ENCODE measurements at regions not wholly inside any gene's neighbourhood (a gene's known extent, or its start where the extent isn't known, plus 50 kb on each side); places are given as distances from the start of the nearest gene placed in this dataset.

- no peaks in the 10 kb centered on the region for H3K36me3 ChIP-seq (ENCODE audit: control insufficient read depth, insufficient read depth, low read length)
- no peak for DNase-seq (ENCODE audit: extremely low read depth, insufficient read length)
- H3K27me3 ChIP-seq (replicated peaks; ENCODE audit: control insufficient read depth, insufficient read depth, low read length), result no peaks in the 10 kb centered on the region
- no peak for TF ChIP-seq CTCF (IDR thresholded peaks at IDR 0.05; ENCODE audit: insufficient read depth, low read length, poor library complexity, severe bottlenecking)
- no peak overlapping the region for H3K4me3 ChIP-seq (replicated peaks; ENCODE audit: low read depth, low read length)
Observed at GRCh38 chr2:207244971-207245925, 79.5 kb upstream of the KLF7 start.

GRCh38 chr2:207248702-207249377, 83.1 kb upstream of the KLF7 start:
- TF ChIP-seq CTCF (IDR thresholded peaks at IDR 0.05; ENCODE audit: insufficient read depth, low read length, poor library complexity, severe bottlenecking), result no peak
- no peak for DNase-seq (ENCODE audit: extremely low read depth, insufficient read length)
- Histone ChIP-seq H3K4me3 (replicated peaks; ENCODE audit: low read depth, low read length) (no peak overlapping the region), H3K27me3 (replicated peaks; ENCODE audit: control insufficient read depth, insufficient read depth, low read length) (no peaks in the 10 kb centered on the region), H3K36me3 (ENCODE audit: control insufficient read depth, insufficient read depth, low read length) (no peaks in the 10 kb centered on the region)

GRCh38 chr2:207251022-207251421, 85.3 kb upstream of the KLF7 start:
- DNase-seq (ENCODE audit: extremely low read depth, insufficient read length), result no peak
- H3K36me3 ChIP-seq (ENCODE audit: control insufficient read depth, insufficient read depth, low read length), result no peaks in the 10 kb centered on the region

GRCh38 chr2:207251573-207252192, 85.9 kb upstream of the KLF7 start:
- H3K4me3 ChIP-seq (replicated peaks; ENCODE audit: low read depth, low read length), result no peak overlapping the region
- no peak for TF ChIP-seq CTCF (IDR thresholded peaks at IDR 0.05; ENCODE audit: insufficient read depth, low read length, poor library complexity, severe bottlenecking)
- H3K36me3 ChIP-seq (ENCODE audit: control insufficient read depth, insufficient read depth, low read length), result no peaks in the 10 kb centered on the region
- DNase-seq (ENCODE audit: extremely low read depth, insufficient read length), result no peak
- no peaks in the 10 kb centered on the region for H3K27me3 ChIP-seq (replicated peaks; ENCODE audit: control insufficient read depth, insufficient read depth, low read length)

More at GRCh38 chr2:207251022-207251421, 85.3 kb upstream of the KLF7 start:
- Histone ChIP-seq H3K4me3 (replicated peaks; ENCODE audit: low read depth, low read length) (no peak overlapping the region), H3K27me3 (replicated peaks; ENCODE audit: control insufficient read depth, insufficient read depth, low read length) (no peaks in the 10 kb centered on the region)
- no peak for TF ChIP-seq CTCF (IDR thresholded peaks at IDR 0.05; ENCODE audit: insufficient read depth, low read length, poor library complexity, severe bottlenecking)

GRCh38 chr2:207252416-207252815, 86.7 kb upstream of the KLF7 start:
- no peak for TF ChIP-seq CTCF (IDR thresholded peaks at IDR 0.05; ENCODE audit: insufficient read depth, low read length, poor library complexity, severe bottlenecking)
- H3K4me3 ChIP-seq (replicated peaks; ENCODE audit: low read depth, low read length), result no peak overlapping the region
- H3K36me3 ChIP-seq (ENCODE audit: control insufficient read depth, insufficient read depth, low read length), result no peaks in the 10 kb centered on the region
- DNase-seq (ENCODE audit: extremely low read depth, insufficient read length), result no peak
- H3K27me3 ChIP-seq (replicated peaks; ENCODE audit: control insufficient read depth, insufficient read depth, low read length), result no peaks in the 10 kb centered on the region
